ENCODE measurements at regions not wholly inside any gene's neighbourhood (a gene's known extent, or its start where the extent isn't known, plus 50 kb on each side); places are given as distances from the start of the nearest gene placed in this dataset.
"Not testable (repeated sequence)": the region's sequence is repeated elsewhere in the genome, so short reads cannot be mapped to it uniquely, and the experiment has no call there.

- DNase-seq = no peak
Observed at GRCh38 chr10:130958981-130959751, 352.4 kb downstream of the TCERG1L start.

DNA sequence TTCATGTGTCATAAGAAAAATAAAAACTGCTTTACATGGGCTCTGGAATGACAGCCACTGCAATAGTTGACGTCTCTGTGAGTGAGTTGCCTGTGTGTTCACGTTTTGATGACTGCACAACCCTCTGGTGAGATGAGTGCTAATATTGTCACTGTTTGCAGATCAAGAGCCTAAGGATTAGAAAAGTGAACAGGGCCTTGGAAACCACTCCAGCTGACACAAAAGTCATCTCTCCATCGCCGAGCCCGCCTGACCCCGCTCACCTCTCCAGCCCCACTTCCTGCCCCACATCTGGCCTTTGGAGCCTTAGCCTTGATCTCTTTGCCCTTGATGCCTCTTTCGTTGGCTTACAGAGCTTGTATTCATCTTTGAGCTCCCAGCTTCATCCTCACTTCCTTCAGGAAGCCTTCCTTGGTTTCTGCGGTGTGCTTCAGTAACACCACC is 351.7 kb downstream of the TCERG1L start:
- no peak for DNase-seq

DNA sequence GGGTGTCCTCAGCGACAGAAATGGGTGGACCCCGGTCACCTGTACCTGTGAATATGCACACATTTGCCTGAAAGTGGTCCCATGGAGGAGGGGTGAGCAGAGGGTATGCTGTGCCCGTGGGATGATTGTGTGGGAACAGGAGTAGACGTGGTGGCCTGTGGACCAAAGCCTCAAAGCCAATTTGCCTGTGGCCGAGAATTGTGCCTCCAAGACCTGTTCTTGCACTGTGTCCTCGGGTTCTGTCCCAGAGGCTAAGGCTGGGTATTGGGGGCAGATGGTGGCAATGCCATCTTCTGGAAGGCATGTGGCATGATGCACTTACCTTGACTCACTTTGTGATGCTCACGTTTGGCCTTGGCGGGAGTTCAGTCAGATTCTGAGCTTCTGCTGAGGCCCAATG is 351.0 kb downstream of the TCERG1L start:
- no peak for DNase-seq

DNA sequence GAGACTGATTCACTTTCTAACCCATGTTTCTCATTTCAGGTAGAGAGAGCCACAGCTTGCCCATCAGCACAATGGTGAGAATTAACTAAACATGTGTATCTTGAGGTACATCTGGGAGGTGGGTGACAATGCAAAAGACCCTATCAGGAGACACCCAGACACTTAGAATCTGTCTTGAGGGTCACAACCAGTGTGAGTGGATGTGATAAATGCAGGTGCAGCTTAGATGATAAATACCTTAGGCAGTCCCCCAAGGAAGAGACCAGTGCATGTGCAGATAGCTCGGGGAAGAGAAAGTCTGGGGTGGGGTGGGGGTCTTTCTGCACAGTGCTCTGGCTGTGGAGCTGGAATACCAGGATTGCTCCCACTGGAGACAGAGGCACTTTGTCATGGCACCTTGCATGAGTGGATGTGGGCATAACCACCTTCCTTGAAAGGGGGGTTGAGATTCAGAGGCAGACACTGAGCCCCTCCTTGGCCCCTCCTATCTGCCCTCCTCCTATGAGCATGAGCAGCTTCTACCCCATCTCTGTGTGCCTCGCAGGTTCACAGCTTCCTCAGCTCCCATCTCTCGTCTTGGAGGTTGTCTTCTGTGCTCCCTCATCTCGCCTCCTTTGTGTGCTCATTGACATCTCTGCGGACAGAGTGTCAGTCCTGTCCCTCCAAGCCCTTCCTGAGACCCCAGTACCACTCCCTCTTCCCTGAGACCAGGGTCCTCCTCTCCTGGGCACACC is 349.8 kb downstream of the TCERG1L start:
- no peak for DNase-seq

DNA sequence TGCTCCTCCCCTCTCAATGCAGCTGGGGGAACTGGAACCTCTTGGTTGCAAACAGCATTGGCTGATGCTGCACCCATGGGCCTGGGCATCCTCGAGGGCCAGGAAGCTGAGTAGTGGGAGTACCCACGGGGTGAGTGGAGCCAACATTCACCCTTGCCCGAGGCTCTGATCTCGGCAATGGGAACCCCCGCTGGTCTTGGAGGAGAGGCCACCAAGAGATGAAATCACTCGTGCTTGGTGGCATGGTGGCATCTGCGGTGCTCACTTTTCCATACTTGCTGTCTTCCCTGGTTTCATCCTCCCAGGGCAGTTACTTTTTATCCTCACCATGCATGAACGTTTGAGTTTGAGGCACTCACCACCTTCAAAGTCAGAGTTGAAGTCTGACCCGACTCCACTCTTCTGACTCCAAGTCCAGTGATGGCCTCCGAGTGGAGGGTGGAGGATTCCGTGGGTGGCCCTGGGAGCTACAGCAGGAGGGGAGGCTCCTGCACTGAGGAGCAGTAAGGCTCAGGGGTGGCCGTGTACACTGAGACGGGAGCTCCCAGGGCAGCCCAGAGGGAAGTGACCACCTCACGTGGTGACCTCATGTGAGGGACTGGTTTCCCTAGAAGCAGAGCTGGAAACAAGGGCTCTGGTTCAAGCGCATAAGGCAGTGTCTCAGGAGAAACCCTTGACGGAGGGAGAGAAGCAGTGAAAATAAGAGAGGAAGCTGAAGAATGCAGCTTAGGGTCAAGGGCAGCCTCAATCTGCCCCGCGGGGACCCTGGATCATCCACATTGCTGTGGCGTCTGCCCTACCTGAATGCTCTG is 349.1 kb downstream of the TCERG1L start:
- DNase-seq = no peak

DNA sequence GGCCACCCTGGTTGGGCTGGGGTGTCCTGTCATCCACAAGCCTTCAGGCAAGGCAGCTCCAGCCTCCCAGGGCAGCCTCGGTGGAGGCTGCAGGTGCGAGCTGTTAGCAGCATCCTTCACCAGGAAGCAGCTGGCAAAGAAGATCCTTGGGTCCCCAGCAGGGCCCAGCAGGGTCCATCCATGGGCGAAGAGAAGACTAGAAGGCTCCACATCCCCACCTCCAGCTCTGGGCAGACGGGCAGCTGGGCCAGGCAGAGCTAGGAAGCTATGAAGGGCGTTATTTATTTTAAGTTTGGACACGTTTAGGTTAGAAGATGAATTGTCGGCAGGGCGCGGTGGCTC is 348.5 kb downstream of the TCERG1L start:
- DNase-seq = no peak

- no peak for DNase-seq
Observed at GRCh38 chr10:130963786-130964522, 347.6 kb downstream of the TCERG1L start.

DNA sequence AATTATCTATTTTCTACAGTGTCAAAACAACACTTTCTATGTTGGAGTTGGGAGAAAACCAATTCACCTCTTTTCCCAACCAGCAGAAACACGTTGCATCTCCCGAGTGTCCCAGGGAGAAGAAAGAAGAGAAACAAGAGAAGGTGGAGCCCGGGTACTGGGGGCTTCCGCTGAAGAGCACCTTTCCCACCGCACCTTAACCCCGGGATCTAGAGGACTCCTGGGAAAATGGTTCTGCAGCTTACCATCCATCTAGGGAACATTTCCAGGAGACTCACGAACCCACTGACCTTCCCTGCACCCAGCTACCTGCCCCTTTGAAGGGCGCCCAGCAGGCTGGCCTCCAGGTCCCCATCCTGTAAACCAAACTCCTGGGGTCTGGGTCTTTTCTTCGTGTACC is 346.8 kb downstream of the TCERG1L start:
- no peak for DNase-seq

- DNase-seq = no peak
Observed at GRCh38 chr10:130967161-130967560, 344.4 kb downstream of the TCERG1L start.

- DNase-seq = peak in 1 of 3 experiments; percentile 19
Observed at GRCh38 chr10:130967784-130968183, 343.7 kb downstream of the TCERG1L start.

DNA sequence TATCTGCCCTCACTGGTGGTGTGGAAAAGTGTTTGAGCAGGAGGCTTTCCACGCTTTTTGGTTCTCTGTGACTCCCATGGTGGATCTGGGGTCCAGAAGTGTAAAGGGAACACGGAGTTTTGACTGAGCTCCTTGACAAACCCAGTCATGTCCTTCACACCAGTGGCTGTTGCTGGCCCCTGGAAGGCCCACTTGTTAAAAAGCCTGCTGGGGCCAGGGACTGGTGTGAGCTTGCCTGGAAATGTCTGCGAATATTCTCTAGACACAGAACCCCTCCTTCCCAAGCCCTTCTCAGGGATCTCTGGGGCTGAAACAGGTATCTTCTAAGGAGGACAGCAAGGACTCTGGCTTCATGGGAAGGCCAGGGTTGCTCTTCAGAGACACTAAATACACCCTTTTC is 343.0 kb downstream of the TCERG1L start:
- DNase-seq = no peak

- no peak for DNase-seq
Observed at GRCh38 chr10:130968964-130969363, 342.6 kb downstream of the TCERG1L start.

- no peak for DNase-seq
Observed at GRCh38 chr10:130969700-130970099, 341.8 kb downstream of the TCERG1L start.

DNA sequence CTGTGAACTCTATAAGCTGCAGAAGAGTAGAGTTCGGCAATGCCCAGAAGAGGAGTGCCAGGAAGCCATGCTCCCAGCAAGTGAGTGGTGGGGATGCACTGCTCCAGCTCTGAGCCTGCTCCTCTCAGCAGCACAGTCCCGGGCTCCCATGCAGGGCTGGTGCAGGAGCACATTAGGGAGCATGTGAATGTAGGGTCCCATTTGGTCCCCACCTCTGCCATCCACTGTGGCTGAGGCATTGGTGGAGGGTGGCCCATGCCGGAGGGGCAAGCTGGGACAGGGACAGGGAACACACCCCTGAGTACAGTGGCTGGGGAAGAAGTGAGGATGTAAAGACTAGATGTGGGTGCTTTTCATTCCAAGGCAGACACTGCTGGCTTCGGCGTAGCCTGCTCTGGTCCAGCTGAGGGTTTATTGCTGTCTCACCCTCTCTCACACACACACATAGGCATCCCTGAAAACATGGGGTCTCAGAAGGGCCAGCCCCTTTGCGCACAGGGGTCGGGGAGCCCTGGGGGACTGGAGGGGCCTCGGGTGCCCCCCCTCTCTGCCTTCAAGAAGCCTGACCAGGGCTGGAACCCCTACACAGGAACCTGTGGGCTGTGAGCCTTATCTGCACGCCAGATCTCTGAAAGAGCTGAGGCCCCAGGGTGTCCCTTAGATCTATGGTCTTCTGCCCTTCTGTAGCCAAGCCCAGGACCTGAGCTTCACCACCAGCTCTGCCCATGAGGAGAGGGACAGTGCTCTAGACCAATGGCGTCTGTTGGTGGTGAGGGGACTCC is 341.0 kb downstream of the TCERG1L start:
- no peak for DNase-seq

DNA sequence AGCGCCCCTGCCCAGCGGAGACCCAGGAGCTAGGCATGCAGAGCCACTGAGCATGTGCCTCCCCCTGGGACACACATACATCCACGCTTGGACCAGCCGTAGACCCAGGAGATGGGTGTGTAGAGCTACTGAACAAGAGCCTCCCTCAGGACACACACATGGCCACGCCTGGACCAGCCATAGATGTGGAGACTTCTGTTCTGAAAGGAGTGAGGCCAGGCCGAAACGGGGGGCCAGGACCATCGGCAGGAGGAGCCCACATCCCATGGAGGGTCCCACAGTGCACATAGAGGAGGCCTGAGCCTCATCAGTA is 340.4 kb downstream of the TCERG1L start:
- no peak for DNase-seq

- DNase-seq = no peak
Observed at GRCh38 chr10:130973127-130973839, 338.2 kb downstream of the TCERG1L start.

GRCh38 chr10:130974166-130974565 is 337.4 kb downstream of the TCERG1L start:
- no peak for DNase-seq

GRCh38 chr10:130975351-130975750 is 336.2 kb downstream of the TCERG1L start:
- not testable (repeated sequence) for DNase-seq

DNA sequence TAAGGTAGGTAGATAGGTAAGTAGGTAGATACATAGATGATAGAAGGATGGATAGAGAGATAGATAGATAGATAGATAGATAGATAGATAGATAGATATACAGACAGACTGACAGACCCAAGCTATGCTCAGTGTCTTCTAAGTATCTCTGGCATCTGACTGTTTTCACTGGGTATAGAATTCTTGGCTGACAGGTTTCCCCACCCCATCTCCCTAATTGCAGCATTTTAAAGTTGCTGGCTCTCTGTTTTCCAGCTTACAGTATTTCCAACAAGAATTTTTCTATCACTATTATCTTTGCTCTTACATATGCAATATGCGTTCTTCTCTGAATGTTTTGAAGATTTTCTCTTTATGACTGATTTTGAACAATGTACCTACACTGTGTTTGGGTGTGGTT is 328.7 kb downstream of the TCERG1L start:
- no peak for DNase-seq

- no peak for DNase-seq
Observed at GRCh38 chr10:130983749-130984148, 327.8 kb downstream of the TCERG1L start.

GRCh38 chr10:130984686-130985085 is 326.8 kb downstream of the TCERG1L start:
- DNase-seq = no peak

All from NCI-H1417 (cell line).